ENCODE measurements at regions not wholly inside any gene's neighbourhood (a gene's known extent, or its start where the extent isn't known, plus 50 kb on each side); places are given as distances from the start of the nearest gene placed in this dataset.
A peak's percentile ranks its signal among the peaks of the same experiment; 100 is the strongest.

DNA sequence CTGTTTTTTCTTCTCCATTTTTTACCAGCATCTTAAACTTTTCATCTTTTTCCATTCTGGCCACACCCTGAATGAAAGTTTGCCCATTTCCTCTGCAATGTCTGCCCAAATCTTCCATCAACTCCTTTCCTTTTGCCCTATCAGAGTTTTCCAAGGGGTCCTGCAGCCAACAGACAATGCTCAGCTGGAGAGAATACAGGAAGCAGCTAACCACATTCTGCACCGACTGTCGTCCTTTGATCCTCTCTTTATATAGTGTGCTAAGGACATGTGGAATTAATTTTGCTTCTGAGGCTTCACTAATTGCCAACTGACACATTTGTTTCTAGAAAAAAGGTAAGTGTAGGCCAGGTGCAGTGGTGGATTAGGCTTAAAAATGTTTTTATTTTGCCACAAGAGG, 50.5 kb upstream of the DLX2 start:
- DNase-seq: no peak

DNA sequence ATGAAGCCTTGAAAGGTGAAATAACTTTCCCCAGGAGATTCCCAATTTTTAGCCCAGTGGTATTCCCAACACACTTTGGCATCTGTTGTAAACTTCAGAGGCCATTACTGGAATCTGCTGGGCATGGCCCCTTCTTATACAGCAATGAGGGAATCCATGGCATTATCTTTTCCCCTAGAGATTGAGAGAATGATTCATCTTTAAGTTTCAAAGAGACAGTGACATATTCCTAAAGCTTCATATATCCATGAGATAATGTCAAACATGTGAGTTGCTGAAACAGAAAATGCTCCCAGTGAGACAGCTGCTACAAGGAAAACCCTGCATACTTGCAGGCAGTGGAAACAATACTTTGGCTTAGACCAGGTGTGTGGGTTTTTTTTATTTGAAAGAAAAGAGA, 51.1 kb upstream of the DLX2 start:
- DNase-seq: no peak

DNA sequence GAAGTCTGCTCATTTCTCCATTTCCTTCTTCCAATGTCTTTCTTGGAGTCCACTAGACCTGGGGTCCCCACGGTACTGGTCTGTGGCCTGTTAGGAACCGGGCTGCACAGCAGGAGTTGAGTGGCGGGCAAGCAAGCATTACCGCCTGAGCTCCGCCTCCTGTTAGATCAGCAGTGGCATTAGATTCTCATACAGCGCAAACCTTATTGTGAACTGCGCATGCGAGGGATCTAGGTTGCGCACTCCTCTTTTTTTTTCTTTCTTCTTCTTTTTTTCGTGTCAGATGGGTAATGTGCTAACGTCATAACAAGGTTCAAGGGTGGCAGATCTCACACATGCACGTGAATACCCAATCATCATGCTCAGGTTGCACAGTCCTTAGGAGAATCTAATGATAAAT, 53.1 kb upstream of the DLX2 start:
- DNase-seq: no peak

DNA sequence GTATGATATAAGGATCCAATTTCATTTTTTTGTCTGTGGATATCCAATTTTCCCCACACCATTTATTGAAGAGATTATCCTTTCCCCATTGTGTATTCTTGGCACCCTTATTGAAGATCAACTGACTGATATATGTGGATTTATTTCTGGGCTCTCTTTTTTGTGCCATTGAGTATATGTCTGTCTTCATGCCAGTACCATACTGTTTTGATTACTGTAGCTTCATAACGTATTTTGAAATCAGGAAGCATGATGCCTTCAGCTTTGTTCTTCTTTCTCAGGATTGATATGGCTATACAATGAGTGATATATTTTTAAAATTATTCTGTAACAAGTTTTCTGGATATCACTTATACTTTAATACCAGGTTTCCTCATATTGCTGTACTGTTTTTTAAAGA, 58.1 kb upstream of the DLX2 start:
- DNase-seq: no peak

DNA sequence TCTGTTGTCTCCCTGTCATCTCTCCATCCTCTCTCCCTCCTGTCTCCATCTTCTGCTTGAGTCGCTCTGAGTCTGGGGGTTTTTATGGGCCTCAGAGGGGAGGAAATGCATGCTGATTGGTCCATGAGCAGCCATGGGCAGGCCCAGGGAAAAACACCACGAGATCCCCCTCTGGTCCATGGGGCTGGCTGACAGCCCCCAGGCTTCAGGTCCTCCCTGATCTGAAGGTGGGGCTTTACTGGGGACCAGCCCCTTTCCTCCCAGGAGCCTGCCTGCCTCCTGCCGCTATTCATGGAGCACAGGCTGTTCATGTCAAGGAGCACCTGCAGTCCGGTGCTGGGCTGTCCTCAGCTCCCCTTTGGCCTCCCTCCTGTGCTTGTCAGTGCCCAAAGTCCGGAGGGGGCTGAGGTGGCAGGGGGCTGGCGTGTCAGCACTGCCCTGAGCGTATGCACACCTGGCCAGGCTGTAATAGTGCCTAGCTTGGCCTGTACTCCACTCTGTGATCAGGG, 59.6 kb upstream of the DLX2 start:
- DNase-seq: no peak

DNA sequence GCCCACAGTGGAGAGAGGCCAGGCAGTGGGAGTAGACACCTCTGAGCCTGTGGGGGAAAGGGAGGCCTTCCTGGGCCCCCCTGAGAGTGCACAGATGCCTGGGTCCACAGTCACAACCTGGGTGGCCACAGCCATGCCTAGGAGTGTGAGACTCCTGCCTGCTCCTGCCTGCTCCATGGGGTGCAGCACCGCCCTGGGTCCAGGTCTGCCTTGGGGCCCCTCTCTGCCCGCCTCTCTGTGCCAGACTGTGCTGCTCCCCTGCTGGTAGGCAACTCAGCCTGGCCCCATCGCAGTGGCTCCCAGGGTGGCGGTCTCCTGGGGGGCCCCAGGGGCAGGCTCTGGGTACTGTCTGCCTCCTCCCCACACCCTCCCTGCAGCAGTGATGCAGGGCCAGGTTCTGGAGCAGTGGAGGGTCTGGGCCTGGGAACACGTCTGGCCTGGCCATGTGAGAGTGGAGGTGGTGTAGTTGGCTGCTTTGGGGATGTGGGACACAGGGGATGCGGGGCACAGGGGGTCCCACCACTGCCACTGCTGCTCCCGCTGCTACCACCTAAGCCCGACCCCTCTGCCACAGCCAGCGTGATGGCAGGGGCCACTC, 60.1 kb upstream of the DLX2 start:
- DNase-seq: no peak

DNA sequence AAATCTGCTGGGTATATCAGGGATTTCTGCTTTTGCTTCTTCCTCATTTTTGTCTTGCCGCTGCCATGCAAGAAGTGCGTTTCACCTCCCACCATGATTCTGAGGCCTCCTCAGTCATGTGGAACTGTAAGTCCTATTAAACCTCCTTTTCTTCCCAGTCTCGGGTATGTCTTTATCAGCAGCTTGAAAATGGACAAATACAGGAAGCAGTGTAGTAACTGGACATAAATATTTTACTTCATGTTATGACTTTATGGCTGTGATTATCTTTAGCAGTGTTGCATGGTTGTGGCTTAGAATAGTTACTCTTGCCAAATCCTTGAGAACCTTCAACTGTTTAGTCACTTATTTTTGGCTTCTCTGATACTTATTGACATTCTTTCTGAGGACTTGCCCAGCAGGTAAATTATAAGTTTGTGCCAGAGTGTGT, 66.2 kb upstream of the DLX2 start:
- DNase-seq: no peak

DNA sequence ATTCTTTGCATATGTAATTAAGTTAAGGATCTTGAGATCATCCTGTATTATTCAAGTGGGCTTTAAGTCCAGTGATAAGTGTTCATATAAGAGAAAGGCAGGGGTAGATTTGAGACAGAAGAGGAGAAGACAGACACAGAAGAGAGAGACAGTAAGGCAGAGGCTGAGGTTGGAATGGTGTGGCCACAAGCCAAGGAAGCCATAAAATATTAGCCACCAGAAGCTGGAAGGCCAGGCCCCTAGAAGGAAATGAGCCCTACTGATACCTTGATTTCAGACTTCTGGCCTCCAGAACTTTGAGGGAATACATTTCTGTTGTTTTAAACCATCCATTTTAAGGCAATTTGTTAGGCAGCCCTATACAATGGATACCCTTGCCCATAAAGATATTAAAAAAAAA, 66.9 kb upstream of the DLX2 start:
- no peak for DNase-seq

DNA sequence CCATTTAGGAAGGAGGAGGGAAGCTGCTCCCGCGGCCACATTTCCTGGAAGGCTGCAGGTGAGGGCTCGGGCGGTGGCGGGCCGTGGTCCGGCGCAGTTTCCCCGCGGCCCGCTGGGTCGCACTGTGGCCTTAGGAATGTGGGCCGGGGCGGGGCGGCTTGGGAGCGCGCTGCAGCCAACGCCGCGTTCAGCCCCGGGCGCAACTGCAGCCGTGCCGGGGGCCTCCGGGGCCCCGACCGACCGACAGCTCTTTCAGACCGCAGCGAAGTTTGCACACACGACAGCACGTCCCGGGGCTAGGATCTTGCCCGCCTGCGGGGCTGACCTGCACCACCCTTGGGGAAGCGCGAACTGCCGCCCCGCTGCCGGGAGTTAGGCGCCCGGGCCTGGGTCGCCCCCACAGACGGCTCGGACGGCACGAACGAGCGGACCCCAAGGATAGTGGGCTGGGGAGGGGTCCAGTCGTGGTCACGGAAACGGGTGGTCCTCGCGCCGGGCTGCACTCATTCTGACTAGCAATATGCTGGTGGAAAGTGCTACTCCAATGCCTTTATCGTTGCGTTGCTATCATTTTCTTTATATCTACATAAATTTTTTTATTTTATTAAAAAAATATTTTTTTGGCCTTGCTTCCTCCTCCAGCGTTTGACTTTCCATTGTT, 69.9 kb upstream of the DLX2 start:
- peak; percentile 56 for DNase-seq

DNA sequence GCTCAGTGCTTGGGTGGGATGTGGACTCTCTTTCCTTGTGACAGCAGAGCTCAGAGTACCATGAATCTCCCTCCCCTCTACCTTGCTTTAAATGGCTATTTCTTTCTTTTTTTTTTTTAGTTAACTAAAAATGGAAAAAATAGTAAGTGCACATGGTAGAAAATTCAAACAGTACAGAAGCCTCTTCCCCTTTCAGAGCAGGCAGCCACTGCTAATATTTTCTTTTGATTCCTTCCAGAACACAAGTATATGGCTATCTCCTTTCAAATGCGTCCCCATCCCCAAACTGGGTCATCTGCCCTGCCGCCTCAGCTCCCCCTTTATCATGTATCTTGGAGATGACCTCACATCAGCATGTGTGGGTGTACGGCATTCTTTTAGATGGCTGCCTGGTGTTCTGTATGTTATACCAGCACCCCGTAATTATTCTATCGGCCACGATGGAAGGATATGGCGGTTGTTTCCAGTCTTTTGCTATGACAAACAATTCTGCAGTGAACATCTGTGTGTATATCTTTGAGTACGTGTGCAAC, 70.5 kb upstream of the DLX2 start:
- no peak for DNase-seq

DNA sequence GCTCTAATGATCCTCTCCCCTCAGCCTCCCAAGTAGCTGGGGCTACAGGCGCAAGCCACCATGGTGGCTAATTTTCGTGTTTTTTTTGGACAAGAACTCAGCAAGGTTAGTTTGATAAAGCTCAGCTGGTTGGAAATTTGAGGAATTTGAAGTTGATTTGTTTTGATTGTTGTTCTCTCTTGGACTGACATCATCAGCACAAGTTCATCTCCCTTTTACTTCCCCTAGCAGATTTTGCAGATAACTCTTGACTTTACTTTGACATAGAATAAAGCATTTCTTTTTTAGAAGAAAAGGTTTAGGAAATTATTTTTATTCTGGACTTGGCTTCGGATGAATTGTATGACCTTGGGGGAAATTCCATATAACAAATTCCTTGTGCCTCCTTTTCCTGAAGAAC, 74.9 kb upstream of the DLX2 start:
- no peak for DNase-seq

DNA sequence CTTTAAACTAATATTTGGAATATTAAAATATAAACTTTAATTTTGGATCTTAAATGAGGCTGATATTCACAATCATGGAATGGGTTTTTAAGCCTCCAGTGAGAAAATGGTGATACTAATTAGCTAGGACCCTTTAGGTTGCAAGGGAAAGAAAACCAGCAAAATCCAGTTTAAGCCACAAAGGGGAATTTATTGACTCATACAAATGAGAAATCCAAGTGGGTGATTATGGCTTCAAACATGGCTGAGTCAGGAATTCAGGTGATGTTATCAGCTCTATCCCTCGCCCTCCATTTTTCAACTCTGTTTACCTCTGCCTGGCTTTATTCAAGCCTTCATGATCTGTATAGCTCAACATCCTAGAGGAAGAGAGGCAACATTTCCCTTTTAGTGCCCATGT, 75.3 kb upstream of the DLX2 start:
- no peak for DNase-seq

DNA sequence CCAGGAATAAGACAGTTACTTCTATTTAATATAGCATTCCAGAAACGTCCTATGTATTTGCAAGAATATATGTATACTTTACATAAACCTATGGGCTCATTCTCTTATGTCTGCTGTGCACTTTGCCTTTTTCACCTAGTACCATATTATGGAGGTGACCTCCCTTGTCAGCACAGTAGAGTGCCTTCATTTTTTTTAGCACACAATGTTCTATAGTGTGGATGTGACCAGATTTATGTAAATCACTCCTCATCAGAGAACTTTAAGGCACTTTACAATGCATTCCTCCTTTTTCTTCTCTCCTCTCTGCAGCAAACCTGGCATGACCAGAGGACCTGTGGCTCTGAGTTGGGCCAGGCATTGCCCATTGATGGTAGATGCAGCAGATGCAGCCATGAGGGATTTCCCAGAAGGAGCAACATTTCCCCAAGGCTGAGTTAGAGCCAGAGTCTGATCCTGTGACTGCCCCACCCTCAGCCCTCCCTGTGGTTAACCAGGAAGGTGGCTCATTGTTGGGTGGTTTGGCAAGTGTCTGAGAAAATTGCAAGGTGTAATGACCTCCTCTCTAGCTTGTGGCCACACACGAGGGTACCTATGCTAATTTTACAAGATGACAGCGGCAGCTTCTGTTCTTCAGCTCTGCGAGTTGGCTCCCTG, 76.5 kb upstream of the DLX2 start:
- no peak for DNase-seq

DNA sequence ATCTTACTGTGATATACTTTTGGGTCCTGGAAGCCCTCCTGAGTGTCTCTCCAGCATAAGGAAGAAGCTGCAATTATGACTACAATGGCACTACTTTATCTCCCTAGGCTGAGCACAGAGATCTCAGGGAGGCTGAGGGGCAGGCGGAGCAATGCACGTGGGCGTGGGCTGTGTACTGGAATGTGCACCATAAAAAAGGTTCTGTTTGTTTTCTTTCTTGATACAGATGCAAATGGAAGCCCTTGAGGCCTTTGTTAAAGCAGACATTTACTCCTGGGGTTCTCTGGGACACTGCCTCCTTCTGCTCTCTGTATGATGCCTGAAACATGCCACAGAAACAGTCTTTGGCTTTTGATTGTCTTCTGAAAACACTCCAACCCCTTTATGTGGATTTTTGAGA, 79.1 kb upstream of the DLX2 start:
- no peak for DNase-seq

DNA sequence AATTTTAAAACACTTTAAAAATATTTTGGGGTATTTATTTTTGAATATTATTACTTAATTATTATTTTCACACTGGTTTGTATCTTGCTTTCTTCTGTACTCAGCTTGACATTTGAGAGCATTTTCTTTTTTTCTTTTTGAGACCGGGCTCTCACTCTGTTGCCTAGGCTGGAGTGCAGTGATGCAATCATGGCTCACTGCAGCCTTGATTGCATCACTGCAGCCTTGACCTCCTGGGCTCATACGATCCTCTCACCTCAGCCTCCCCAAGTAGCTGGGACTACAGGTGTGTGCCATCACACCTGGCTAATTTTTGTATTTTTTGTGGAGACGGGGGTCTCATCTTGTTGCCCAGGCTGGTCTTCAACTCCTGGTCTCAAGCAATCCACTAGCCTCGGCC, 79.9 kb upstream of the DLX2 start:
- DNase-seq: no peak

DNA sequence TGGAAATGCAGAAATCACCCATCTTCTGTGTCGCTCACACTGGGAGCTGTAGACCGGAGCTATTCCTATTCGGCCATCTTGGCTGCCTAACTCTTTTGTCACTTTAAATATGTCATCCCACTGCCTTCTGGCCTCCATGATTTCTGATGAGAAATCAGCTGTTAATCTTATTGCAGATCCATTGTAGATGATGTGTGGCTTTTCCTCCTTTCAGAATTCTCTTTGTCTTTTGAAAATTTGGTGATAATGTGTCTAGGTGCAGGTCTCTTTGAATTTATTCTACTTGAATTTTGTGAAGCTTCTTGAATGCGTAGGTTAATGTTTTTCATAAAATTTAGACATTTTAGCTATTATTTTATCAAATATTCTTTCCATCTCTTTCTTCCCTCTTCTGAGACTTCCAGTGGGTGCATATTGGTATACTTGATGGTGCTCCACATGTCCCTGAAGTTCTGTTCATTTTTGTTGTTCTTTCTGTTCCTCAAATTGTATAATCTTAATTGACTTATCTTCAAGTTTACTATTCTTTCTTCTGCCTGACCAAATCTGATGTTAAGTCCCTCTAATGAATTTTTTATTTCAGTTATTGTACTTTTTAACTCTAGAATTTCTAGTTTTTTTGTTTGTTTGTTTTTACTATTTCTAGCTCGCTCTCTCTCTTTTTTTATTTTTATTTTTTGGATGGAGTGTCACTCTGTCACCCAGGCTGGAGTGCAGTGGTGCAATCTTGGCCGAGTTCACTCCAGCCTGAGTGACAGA, 90.8 kb upstream of the DLX2 start:
- DNase-seq: no peak

DNA sequence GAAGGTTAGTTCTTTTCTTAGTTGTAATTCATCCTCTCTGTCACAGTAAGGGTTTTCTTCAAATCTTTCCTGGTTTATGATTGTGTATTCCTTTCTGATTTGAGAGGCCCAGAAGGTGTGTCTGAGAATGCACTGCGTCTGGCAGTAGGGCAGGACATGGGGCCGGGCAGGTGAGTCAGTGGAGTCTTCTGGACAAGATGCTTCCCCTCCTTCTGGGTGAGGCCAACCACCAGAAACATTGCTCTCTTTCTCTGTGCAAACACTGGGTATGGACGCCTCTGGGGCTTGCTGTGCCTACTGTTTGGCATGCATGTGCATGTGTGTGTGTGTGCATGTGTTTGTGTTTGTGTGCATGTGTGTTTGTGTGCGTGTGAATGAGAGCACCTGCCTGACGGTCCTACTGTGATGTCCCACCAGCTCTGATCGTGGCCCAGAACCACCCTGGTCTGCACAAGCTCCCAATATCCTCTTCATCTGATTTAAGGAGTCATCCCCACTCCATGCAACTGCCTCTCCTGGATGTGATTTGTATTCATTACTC, 93.2 kb upstream of the DLX2 start:
- DNase-seq: no peak

DNA sequence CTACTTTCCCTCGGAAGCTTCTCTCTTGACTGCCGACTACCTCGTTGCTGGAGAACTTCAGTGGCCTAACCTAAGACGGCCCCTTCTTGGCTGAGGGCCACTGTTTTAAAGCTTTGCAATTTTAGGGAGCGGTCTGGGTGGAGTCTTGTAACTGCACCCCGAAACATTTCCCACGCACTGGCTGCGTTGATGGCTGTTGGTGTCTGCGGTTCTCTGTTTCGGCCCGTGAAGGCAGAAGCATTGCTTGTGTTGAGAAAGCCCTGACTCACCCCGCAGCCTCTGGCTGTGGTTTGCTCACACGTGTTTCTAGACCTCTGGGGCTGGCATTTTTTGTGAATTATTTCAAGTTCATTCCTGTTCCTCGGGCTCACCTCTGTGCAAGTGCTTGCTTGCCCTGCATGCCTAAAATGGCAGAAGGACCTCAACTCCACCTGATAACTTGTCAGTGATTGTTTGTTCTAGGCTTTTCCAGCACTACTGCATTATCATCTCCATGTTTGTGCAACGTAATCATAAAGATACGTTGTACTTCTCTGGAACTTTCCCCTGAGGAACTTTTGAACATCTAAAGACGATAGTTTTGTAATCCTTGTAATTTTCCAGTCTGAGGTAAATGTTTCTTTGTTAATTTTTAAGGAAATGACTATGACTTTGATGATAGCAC, 94.2 kb upstream of the DLX2 start:
- peak; percentile 73 for DNase-seq

DNA sequence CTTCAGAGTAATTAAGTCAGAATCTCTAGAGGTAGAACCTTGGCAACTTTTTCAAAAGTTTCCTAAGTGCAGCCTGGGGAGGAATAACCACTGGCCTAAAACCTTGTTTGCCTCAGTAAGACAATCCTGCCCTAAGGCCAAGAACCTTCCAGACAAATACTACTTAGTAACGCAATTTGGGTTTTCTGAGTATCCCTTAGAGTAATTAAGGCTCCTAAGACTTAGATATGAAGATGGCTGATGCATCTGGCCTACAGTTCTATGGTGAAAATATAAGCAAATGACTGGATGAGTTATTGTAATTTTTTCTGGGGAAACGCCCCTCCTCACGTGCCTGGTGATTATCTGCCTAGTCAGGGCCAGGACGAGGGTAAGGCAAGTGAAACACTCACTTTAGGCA, 95.7 kb upstream of the DLX2 start:
- DNase-seq: no peak

DNA sequence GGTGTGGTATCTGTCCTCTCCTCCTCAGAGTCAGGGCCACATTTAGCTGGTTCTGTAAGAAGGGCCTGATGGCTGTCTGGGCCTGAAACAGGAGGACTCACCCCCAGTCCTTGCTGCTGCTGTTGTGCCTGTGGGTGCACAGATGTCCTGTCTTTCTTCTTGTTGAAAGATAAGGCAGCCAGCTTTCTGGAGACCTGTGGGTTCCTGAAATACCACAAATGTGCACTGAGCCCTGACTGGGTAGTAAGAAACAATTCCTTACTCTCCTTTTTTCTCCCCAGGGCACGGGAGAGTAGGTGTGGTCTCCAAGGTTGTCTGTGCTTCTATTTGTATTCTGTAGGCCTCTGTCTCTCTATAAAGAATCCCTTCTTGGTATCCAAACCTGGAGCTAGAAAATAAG, 96.2 kb upstream of the DLX2 start:
- DNase-seq: no peak

DNA sequence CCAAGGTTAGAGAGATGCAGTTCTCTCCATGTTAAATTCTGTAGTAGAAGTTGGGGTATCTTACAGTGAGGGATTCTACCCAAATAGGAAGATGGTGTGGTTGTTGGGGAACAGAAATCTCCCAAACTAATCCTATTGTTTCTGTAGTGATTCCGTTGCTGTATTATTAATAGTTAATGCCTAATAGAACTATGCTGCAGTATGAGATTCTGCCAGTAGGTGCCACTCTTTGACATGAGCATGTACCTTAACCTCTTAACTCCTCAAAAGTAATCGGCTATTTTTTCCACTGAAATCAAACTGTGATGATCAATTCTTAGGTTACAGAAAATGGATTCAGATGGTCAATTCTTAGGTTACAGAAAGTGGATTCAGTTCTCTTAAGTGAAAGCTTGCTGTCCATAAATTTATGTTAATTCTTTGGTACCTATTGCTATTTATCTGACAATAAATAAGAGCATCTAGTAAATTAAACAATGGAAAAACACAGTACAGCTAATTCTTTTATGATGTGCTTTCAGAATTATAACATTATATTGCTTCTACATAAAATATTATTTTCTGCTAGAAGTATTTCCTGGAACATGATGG, 97.9 kb upstream of the DLX2 start:
- DNase-seq: no peak

DNA sequence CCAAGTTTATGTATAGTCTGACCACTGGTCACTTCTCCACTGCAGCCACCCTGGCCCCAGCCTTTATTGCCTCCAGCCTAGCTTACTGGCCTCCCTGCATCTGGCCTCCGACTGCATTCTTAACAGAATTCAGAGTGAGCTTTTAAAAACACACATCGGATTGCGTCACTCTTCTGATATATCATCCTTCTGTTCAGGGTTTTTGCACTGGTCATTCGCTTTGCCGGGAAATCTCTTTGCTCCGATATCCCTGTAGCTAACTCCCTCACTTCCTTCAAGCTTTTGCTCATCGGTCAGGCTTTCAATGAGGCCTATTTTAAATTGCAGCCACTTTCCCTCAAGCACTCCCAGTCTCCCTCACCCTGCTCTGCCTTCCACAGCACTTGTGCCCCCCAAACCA, 101.6 kb upstream of the DLX2 start:
- no peak for DNase-seq
